Esophagus squamous epithelium (tissue), 5 donors: ENCODE measurements at regions not wholly inside any gene's neighbourhood (a gene's known extent, or its start where the extent isn't known, plus 50 kb on each side); places are given as distances from the start of the nearest gene placed in this dataset.

Source experiments
- DNase-seq: peaks from one replicate; lab custom pipeline; 2025; lab: John Stamatoyannopoulos, UW
- H3K27ac ChIP-seq, 4 donors: fragments of 200-600 bp; sonication (generic); one replicate each; pipeline ENCODE4 v1.5.1; 2016 to 2019; ENCODE audit warnings: mild to moderate bottlenecking in 1 of 4
- H3K27me3 ChIP-seq, 4 donors: fragments of 200-600 bp; sonication (generic); 1 replicate in 3 of 4; 2 replicates in 1 of 4; pipeline versions ENCODE4 v1.5.1 to v1.6.0; 2017 to 2021; ENCODE audit warnings: antibody characterized with exemption in 1 of 4
- H3K36me3 ChIP-seq, 3 donors: fragments of 200-600 bp; sonication (generic); one replicate each; pipeline ENCODE4 v1.5.1; 2016 to 2019
- H3K4me1 ChIP-seq, 3 donors: fragments of 200-600 bp; sonication (generic); one replicate each; pipeline ENCODE4 v1.5.1; 2017 to 2019
- H3K4me3 ChIP-seq, 4 donors: fragments of 200-600 bp; sonication (generic); 1 replicate in 3 of 4; 2 replicates in 1 of 4; pipeline ENCODE4 v1.5.1; 2016 to 2019; ENCODE audit warnings: mild to moderate bottlenecking in 2 of 4, moderate library complexity in 1 of 4
- H3K9me3 ChIP-seq, 3 donors: fragments of 200-600 bp; sonication (generic); one replicate each; pipeline ENCODE4 v1.5.1; 2016 to 2019
- POLR2A ChIP-seq, 4 donors: fragments of 450-650 bp; IDR thresholded peaks; one replicate each; pipeline ENCODE4 v1.6.1; 2017; ENCODE audit warnings: antibody characterized with exemption in 4 of 4, mild to moderate bottlenecking in 4 of 4, moderate library complexity in 3 of 4
- WGBS, 2 donors: methylation state at CpG; one replicate each; pipeline ENCODE4 v1.1.5; 2018; 5-methylcytosine and 5-hydroxymethylcytosine counted together
- intact Hi-C: fragments of 100-400 bp; cut with DNase I; formaldehyde crosslinking; loops from one replicate; pipeline ENCODE4 v1.15.0; 2022
- TF ChIP-seq, protein P1 (sequence below), 6 experiments: fragments of 450-650 bp in 4 of 6; fragments of 200-600 bp in 2 of 6; sonication (generic) in 2 of 6; IDR thresholded peaks; one replicate each; pipeline ENCODE4 v1.5.1; 2016 to 2019; ENCODE audit warnings: antibody characterized with exemption in 6 of 6, mild to moderate bottlenecking in 4 of 6, moderate library complexity in 4 of 6
- donor health status: DM: yes; HTN: yes; CAD: no.

GRCh38 chr5:87640902-87641301 lies 228.2 kb upstream of the CCNH start:
- H3K27me3 ChIP-seq = no peaks in the 10 kb centered on the region
- H3K4me1 ChIP-seq = no peaks in the 10 kb centered on the region
- no peak overlapping the region for H3K27ac ChIP-seq
- intact Hi-C loops = no loop called here
- H3K9me3 ChIP-seq = no peaks in the 10 kb centered on the region
- H3K36me3 ChIP-seq = no peaks in the 10 kb centered on the region
- no peak overlapping the region for H3K4me3 ChIP-seq
- TF ChIP-seq, protein P1, sequence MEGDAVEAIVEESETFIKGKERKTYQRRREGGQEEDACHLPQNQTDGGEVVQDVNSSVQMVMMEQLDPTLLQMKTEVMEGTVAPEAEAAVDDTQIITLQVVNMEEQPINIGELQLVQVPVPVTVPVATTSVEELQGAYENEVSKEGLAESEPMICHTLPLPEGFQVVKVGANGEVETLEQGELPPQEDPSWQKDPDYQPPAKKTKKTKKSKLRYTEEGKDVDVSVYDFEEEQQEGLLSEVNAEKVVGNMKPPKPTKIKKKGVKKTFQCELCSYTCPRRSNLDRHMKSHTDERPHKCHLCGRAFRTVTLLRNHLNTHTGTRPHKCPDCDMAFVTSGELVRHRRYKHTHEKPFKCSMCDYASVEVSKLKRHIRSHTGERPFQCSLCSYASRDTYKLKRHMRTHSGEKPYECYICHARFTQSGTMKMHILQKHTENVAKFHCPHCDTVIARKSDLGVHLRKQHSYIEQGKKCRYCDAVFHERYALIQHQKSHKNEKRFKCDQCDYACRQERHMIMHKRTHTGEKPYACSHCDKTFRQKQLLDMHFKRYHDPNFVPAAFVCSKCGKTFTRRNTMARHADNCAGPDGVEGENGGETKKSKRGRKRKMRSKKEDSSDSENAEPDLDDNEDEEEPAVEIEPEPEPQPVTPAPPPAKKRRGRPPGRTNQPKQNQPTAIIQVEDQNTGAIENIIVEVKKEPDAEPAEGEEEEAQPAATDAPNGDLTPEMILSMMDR (IDR thresholded peaks at IDR 0.05) = no peak
- no peak for TF ChIP-seq POLR2A (IDR thresholded peaks at IDR 0.05)
- no peak for DNase-seq

- Histone ChIP-seq H3K4me3 (no peak overlapping the region), H3K27me3 (no peaks in the 10 kb centered on the region), H3K27ac (no peak overlapping the region), H3K9me3 (no peaks in the 10 kb centered on the region), H3K36me3 (no peaks in the 10 kb centered on the region), H3K4me1 (no peaks in the 10 kb centered on the region)
- intact Hi-C loops = no loop called here
- no peak for DNase-seq
- 69 to 74% methylated on average over 1 of the region's 1 CpG for WGBS, 2 donors
- no peak for TF ChIP-seq POLR2A (IDR thresholded peaks at IDR 0.05)
- TF ChIP-seq, protein P1 (IDR thresholded peaks at IDR 0.05) = no peak
Observed at GRCh38 chr5:87627363-87627762, 214.6 kb upstream of the CCNH start.

DNA sequence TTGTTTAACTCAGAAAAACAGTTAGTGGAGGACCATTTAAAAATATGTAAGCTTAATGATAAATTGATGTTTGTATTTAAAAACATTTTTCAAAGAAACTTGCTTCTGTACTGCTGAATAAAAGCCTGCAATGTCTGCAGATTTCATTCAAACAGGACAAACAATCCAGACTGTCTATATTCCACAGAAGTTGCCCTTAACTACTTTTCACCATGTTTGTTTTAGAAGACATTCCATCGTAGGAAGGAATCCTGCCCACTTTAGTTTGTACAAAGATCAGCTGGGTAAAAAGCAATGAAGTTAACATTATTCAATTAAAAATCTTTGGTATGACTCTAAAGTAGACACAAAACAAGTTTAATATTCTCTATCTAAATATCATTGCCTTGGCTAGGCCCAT lies 195.7 kb upstream of the CCNH start:
- Histone ChIP-seq H3K4me1 (no peaks in the 10 kb centered on the region), H3K36me3 (no peaks in the 10 kb centered on the region), H3K27me3 (no peaks in the 10 kb centered on the region), H3K9me3 (no peaks in the 10 kb centered on the region), H3K27ac (no peak overlapping the region), H3K4me3 (no peak overlapping the region)
- intact Hi-C loops = no loop called here
- DNase-seq = no peak
- WGBS, 2 donors = 24 to 26% methylated on average over 1 of the region's 1 CpG
- no peak for TF ChIP-seq POLR2A (IDR thresholded peaks at IDR 0.05)
- TF ChIP-seq, protein P1 (IDR thresholded peaks at IDR 0.05) = no peak

DNA sequence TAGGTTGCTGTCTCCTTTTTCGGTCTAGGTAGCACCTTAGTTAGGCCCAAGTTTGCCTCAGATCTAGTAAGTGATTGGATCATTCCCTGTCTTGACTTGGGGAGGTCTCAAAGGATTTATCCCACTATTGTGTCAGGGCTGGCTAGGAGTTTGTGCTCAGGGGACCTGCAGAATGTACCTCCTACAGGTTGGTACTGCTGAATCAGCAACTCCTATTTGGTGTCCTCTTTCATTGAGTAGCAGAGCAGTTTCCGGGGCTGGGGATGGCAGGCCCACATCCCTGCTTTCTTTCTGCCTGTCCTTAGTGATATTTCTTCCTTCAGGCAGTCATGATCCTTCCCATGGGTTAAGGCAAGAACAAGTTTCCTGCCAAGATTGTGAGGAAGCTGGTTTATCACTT lies 192.9 kb upstream of the CCNH start:
- H3K27me3 ChIP-seq = no peaks in the 10 kb centered on the region
- DNase-seq = no peak
- H3K9me3 ChIP-seq = peaks cover 0 to 14% (median 0%) of the 10 kb centered on the region in 3 donors
- no peak overlapping the region for H3K27ac ChIP-seq
- no peaks in the 10 kb centered on the region for H3K36me3 ChIP-seq
- intact Hi-C loops = no loop called here
- TF ChIP-seq, protein P1 (IDR thresholded peaks at IDR 0.05) = no peak
- TF ChIP-seq POLR2A (IDR thresholded peaks at IDR 0.05) = no peak
- WGBS, 2 donors = 62 to 70% methylated on average over 2 of the region's 2 CpGs
- H3K4me3 ChIP-seq = no peak overlapping the region
- H3K4me1 ChIP-seq = no peaks in the 10 kb centered on the region

DNA sequence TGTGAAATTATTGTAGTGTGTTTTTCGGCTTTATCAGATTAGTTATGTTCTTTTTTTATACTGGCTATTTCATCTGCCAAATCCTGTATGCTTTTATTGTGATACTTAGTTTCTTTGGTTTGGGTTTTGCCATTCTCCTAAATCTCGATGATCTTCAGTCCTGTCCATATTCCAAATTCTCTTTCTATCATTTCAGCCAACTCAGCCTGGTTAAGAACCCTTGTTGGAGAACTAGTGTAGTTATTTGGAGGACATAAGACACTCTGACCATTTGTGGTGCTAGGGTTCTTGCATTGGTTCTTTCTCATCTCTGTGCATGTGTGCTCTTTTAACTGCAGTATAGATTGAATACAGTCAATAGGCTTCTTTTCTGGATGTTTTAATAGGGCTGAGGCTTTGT lies 187.0 kb upstream of the CCNH start:
- Histone ChIP-seq H3K36me3 (no peaks in the 10 kb centered on the region), H3K27ac (no peak overlapping the region), H3K27me3 (no peaks in the 10 kb centered on the region), H3K4me1 (no peaks in the 10 kb centered on the region), H3K4me3 (no peak overlapping the region), H3K9me3 (peaks cover 0 to 18% (median 0%) of the 10 kb centered on the region in 3 donors)
- no peak for TF ChIP-seq POLR2A (IDR thresholded peaks at IDR 0.05)
- TF ChIP-seq, protein P1 (IDR thresholded peaks at IDR 0.05) = no peak
- no peak for DNase-seq
- WGBS, 2 donors = 65 to 68% methylated on average over 2 of the region's 2 CpGs
- intact Hi-C loops = no loop called here
